SK-N-MC (cell line): ENCODE measurements at regions not wholly inside any gene's neighbourhood (a gene's known extent, or its start where the extent isn't known, plus 50 kb on each side); places are given as distances from the start of the nearest gene placed in this dataset.

ENCODE experiments used
- EZH2 ChIP-seq: fragments of 200-600 bp; sonication (generic); IDR thresholded peaks from one replicate; pipeline ENCODE4 v1.6.1; 2017; ENCODE audit warnings: antibody characterized with exemption
- POLR2AphosphoS5 ChIP-seq: IDR thresholded peaks from 2 replicates; pipeline ENCODE4 v1.6.1; 2012; ENCODE audit warnings: mild to moderate bottlenecking, low read depth, low read length, borderline replicate concordance

DNA sequence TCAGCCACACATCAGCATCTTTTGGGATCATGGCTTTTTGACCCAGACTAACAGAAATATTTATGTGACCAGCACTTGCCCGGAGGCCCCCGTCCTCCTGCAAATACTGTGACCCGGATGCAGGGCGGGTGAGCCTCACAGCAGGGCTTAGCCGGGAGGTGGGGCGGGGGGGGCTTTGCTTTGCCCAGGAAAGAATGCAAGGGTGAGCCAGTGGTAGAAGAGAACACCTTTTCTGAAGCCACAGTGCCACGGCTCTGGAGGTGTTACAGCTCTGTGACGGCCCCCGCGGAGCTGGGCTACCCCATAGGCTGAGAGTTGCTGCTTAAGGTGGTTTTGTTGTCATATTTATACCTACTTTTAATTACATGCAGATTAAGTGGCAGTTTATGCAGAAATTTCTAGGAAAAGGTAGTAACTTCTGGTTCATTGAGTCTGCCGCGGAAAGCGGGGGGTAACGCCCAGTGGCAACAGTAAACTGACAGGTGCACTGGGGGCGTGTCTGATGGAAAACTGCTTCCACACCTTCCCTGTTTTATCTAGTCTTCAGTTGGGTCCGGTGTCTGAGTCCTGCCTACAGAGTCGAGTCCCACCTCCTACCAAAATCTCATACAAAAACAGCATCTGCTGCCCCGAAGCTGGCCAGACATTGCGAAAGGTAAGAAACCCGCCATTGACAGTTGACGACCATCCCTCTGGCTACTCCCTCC lies 187.9 kb downstream of the TEX29 start:
- TF ChIP-seq EZH2, result no peak
- no peak for TF ChIP-seq POLR2AphosphoS5
